Central memory CD8-positive, alpha-beta T cell (primary cell): ENCODE measurements at regions not wholly inside any gene's neighbourhood (a gene's known extent, or its start where the extent isn't known, plus 50 kb on each side); places are given as distances from the start of the nearest gene placed in this dataset.
"Not testable (repeated sequence)": the region's sequence is repeated elsewhere in the genome, so short reads cannot be mapped to it uniquely, and the experiment has no call there.

Experiments used
- ATAC-seq: fragments of 150-1000 bp; cut with Tn5 transposase; replicated peaks from 2 replicates; pipeline ENCODE4 v1.10.0; 2022; ENCODE audit warnings: mild to moderate bottlenecking, moderate FRiP score, moderate number of reproducible peaks; ENCODE audit not compliant: poor library complexity, severe bottlenecking; ENCODE audit errors: extremely low read depth
- DNase-seq, 2 donors: peaks; one replicate each; pipeline ENCODE4 v3.0.0; 2021; ENCODE audit warnings: low spot score in 2 of 2
- H3K27ac Mint-ChIP-seq: one replicate; pipeline ENCODE4 v1.8.0; 2022; ENCODE audit warnings: low read depth, mild to moderate bottlenecking, moderate library complexity, mixed read lengths
- H3K27me3 Mint-ChIP-seq: one replicate; pipeline ENCODE4 v1.8.0; 2022; ENCODE audit warnings: mixed read lengths
- H3K36me3 Mint-ChIP-seq: one replicate; pipeline ENCODE4 v1.8.0; 2022; ENCODE audit warnings: mild to moderate bottlenecking, moderate library complexity, mixed read lengths; ENCODE audit not compliant: insufficient read depth
- H3K4me1 Mint-ChIP-seq: one replicate; pipeline ENCODE4 v1.8.0; 2022; ENCODE audit warnings: mixed read lengths
- H3K4me3 Mint-ChIP-seq: one replicate; pipeline ENCODE4 v1.8.0; 2022; ENCODE audit warnings: mild to moderate bottlenecking, moderate library complexity, mixed read lengths
- H3K9me3 Mint-ChIP-seq: one replicate; pipeline ENCODE4 v1.8.0; 2022; ENCODE audit warnings: mixed read lengths

DNA sequence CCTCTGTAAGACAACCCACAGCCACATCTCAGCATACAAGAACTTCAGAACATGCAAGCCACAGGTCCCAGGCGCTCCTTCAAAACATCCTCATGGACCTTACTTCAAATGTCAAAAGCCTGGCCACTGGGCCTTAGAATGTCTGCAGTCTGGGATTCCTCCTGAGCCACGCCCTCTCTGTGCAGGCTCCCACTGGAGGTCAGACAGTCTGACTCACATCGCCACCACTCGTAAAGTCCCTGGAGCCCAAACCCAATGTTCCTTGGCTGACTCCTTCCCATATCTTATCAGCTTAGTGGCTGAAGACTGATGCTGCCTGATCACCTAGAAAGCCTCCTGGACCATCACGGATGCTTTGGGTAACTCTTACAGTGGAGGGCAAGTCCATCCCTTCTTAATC lies 591.3 kb upstream of the AMELY start:
- no peak for ATAC-seq
- H3K36me3 Mint-ChIP-seq, result no peaks in the 10 kb centered on the region

DNA sequence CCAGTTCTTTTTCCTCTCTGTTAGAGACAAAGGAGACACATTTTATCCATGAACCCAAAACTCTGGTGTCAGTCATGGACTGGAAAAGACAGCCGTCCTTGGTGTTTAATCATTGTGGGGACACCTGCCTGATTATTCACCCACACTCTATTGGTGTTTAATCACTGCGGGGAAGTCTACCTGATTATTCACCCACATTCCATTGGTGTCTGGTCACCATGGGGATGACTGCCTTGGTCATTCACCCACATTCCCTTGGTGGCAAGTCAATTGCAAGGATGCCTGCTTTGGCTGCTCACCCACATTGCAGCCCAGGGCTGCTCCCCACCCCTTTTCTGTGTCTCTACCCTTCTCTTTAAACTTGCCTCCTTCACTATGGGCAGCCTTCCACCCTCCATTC lies 589.7 kb upstream of the AMELY start:
- ATAC-seq, result no peak
- DNase-seq, result no peak
- peaks cover 18% of the 10 kb centered on the region for H3K9me3 Mint-ChIP-seq
- H3K27me3 Mint-ChIP-seq, result peaks cover 55% of the 10 kb centered on the region
- H3K4me3 Mint-ChIP-seq, result no peak overlapping the region
- H3K27ac Mint-ChIP-seq, result no peak overlapping the region
- no peaks in the 10 kb centered on the region for H3K36me3 Mint-ChIP-seq
- H3K4me1 Mint-ChIP-seq, result no peaks in the 10 kb centered on the region

More for the DNA sequence above, 591.3 kb upstream of the AMELY start:
- no peak overlapping the region for H3K4me3 Mint-ChIP-seq
- no peak overlapping the region for H3K27ac Mint-ChIP-seq
- peaks cover 18% of the 10 kb centered on the region for H3K9me3 Mint-ChIP-seq
- no peaks in the 10 kb centered on the region for H3K4me1 Mint-ChIP-seq
- peaks cover 41% of the 10 kb centered on the region for H3K27me3 Mint-ChIP-seq
- DNase-seq, result no peak

DNA sequence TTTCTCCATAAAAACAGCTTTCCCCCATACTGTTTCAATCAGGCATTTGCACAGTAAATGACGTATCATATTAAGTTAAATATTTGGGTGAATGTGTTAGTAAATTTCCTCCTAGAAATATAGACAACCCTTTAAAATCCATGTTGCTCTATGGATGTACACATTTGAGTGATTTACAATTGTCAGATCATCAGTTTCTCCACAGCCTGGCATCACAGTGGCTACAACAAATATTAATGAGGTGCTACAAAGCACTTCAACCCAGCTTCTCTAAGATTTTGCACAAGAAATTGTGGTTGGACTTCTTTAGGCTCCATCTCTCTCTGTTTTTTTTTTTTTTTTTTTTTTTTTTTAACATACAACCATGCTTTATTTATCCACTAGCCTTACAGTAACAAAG lies 584.4 kb upstream of the AMELY start:
- Mint-ChIP-seq H3K27ac (no peak overlapping the region), H3K4me3 (no peak overlapping the region), H3K27me3 (peaks cover 43% of the 10 kb centered on the region), H3K4me1 (no peaks in the 10 kb centered on the region), H3K9me3 (peaks cover 5% of the 10 kb centered on the region), H3K36me3 (no peaks in the 10 kb centered on the region)
- no peak for DNase-seq
- no peak for ATAC-seq

DNA sequence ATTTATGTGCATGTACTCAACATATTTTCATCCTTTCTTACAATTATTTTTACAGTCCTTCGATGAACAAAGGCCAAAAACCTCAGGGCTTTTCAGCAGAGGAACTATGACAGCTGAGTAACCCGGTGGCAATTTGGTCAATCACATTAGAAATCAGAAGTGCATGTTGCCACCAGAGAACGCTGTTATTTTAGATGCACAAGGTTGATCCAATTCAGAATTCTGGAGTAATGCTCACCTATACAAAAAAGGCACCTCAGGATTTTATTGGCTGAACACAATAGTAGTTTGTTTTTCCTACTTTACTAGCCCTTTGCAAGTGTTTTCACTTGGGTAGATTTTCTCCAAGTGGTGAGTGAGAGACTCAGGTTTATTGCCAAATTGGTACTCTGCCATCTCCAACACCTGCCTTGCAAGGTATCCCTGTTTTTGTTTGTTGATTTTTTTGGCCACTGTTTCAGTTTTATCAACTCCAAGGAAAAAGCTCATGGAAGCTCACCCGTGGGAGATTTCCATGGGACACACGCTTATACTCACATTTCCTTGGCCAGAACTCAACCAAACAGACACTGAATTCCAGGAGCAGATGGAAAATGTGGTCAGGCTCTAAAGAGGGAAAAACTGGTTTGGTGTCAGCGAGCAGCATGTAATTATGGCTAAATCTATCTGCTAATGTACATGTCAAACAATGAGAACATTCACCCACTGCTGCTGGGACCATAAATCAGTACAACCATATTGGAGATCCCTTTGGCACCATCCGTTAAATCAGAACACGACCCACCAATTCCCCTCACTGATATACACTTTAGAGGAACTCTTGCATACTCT lies 573.1 kb upstream of the AMELY start:
- H3K27me3 Mint-ChIP-seq, result peaks cover 36% of the 10 kb centered on the region
- not testable (repeated sequence) for H3K36me3 Mint-ChIP-seq, ATAC-seq, H3K9me3 Mint-ChIP-seq, DNase-seq, H3K4me3 Mint-ChIP-seq, H3K4me1 Mint-ChIP-seq, H3K27ac Mint-ChIP-seq

DNA sequence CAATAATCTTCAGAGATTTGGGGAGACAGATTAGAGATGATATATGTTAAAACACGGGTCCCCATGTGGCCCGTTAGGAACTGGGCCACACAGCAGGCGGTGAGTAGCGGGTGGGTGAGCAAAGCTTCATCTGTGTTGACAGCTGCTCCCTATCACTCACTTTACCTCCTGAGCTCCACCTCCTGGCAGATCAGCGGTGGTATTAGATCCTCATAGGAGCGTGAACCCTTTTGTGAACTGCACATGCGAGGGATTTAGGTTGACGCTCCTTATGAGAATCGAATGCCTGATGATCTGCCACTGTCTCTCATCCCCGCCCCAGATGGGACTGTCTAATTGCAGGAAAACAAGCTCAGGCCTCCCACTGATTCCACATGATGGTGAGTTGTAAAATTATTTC lies 560.4 kb upstream of the AMELY start:
- H3K4me1 Mint-ChIP-seq, result peaks cover 6% of the 10 kb centered on the region
- H3K9me3 Mint-ChIP-seq, result no peaks in the 10 kb centered on the region
- no peak overlapping the region for H3K27ac Mint-ChIP-seq
- DNase-seq (no peak), ATAC-seq (no peak)
- peaks cover 17% of the 10 kb centered on the region for H3K27me3 Mint-ChIP-seq
- no peak overlapping the region for H3K4me3 Mint-ChIP-seq
- peaks cover 3% of the 10 kb centered on the region for H3K36me3 Mint-ChIP-seq

DNA sequence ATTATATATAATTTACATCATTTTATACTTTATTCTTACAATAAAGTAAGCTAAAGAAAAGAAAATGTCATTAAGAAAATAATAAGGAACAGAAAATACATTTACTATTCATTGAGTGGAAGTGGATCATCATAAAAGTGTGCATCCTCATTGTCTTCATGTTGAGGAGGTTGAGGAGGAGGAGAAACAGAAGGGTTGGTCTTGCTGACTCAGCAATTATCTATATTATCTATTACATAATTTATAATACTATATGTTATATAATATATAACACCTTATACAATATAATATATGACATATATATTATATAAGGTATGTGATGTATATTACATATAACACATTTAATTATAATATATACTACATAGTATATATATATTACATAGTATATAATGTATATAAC lies 558.5 kb upstream of the AMELY start:
- H3K36me3 Mint-ChIP-seq, result peaks cover 2% of the 10 kb centered on the region
- no peak overlapping the region for H3K27ac Mint-ChIP-seq
- H3K9me3 Mint-ChIP-seq, result no peaks in the 10 kb centered on the region
- H3K4me3 Mint-ChIP-seq, result no peak overlapping the region
- ATAC-seq (no peak), DNase-seq (no peak)
- H3K4me1 Mint-ChIP-seq, result peaks cover 4% of the 10 kb centered on the region
- peaks cover 12% of the 10 kb centered on the region for H3K27me3 Mint-ChIP-seq

DNA sequence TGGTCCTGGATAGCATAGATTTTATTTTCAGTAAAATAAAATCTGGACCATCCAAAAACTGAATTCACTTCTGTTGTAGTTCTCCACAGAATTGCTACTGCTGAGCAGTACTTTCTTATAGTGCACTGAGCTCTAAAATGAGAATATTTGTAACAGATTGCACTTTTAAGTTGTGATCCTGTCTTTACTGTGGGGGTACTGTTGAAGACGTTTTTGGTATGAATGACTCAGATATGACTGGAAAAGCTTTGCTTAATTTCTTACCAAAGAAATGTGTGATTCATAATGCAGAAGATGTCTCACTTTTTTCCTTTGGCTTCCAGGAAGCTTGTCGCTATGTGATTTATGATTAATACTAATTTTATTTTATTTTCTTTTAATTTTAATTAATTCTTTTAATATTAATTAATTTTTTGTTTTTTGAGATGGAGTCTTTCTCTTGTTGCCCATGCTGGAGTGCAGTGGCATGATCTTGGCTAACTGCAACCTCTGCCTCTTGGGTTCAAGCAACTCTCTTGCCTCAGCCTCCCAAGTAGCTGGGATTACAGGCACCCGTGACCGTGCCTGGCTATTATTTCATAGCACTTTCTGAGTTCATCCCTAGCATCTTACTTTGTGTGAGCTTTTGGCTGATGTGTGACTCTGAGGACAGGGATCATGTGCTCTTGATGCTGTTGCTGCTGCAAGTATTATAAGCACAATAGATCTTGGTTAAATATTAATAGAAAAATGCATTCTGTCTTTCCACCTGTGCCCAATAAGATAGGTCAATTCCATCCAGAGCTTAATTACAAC lies 557.6 kb upstream of the AMELY start:
- DNase-seq (no peak), ATAC-seq (no peak)

DNA sequence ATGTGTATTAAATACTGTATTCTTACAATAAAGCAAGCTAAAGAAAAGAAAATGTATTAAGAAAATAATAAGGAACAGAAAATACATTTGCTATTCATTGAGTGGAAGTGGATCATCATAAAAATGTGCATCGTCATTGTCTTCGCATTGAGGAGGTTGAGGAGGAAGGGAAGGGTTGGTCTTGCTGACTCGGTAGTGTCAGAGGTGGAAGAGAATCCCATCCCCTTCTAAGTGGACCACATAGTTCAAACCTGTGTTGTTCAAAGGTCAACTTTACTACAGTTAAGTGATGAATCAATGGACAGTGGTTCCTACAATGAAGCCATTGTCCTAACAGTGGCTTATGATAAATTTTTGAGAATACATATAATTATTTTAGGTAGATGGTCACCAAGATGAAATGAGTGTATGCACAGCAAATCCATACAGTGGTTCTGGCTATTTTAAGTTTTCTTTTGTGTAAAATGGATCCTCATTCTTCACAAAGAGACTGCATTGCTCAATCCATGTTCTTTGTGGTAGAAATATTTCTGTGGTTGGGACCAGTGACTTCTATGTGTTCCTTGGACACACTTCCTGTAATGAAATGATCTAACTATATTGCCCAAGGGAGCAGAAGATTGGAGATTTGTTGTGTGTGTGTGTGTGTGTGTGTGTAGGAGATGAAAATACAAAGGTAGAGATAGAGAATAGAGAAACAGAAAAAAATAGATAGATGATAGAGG lies 556.4 kb upstream of the AMELY start:
- peaks cover 12% of the 10 kb centered on the region for H3K27me3 Mint-ChIP-seq
- no peaks in the 10 kb centered on the region for H3K36me3 Mint-ChIP-seq
- no peak overlapping the region for H3K27ac Mint-ChIP-seq
- H3K9me3 Mint-ChIP-seq, result no peaks in the 10 kb centered on the region
- DNase-seq (no peak), ATAC-seq (no peak)
- H3K4me3 Mint-ChIP-seq, result no peak overlapping the region
- no peaks in the 10 kb centered on the region for H3K4me1 Mint-ChIP-seq

More for the DNA sequence above, 557.6 kb upstream of the AMELY start:
- Mint-ChIP-seq H3K4me1 (no peaks in the 10 kb centered on the region), H3K27ac (no peak overlapping the region), H3K4me3 (no peak overlapping the region), H3K9me3 (no peaks in the 10 kb centered on the region), H3K27me3 (peaks cover 12% of the 10 kb centered on the region), H3K36me3 (no peaks in the 10 kb centered on the region)

DNA sequence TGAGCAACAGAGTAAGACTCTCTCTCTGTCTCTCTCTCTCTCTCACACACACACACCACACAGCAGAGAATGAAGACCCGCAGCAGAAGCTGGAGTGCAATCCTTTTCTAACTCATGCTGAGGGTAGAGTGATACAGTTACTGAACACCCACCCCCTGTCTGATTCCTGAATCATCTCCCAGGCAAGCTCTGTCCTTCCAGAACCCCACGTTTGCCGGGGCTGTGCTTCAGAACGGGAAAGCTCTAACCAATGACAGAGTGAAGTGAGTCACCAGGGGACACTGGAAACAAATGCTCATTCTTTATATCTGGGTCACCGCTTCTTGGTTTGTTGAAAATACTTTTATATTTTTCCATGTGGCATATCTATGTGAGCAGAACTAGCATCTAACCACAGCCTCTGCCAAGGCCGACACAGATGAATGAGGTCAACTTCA lies 553.7 kb upstream of the AMELY start:
- Mint-ChIP-seq H3K4me3 (no peak overlapping the region), H3K27ac (no peak overlapping the region), H3K4me1 (no peaks in the 10 kb centered on the region), H3K36me3 (no peaks in the 10 kb centered on the region), H3K9me3 (peaks cover 6% of the 10 kb centered on the region), H3K27me3 (peaks cover 29% of the 10 kb centered on the region)
- ATAC-seq, result no peak
- DNase-seq, result no peak

DNA sequence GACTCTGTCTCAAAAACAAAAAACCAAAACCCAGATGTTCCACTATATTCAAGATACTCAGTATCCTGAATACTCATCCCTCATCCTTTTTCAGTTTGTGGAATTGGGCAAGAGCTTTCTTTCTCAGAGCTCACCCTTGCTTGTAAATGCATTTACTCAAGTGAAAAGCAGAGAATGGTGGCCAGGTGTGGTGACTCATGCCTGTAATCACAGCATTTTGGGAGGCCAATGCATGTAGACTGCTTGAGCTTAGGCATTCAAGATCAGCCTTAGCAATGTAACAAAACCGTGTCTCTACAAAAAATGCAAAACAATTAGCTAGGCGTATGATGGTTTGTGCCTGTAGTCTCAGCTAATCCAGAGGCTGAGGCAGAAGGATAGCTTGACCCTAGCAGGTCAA lies 553.2 kb upstream of the AMELY start:
- Mint-ChIP-seq H3K4me1 (no peaks in the 10 kb centered on the region), H3K27ac (no peak overlapping the region), H3K4me3 (no peak overlapping the region), H3K9me3 (peaks cover 9% of the 10 kb centered on the region), H3K36me3 (no peaks in the 10 kb centered on the region), H3K27me3 (peaks cover 33% of the 10 kb centered on the region)
- DNase-seq, result no peak
- ATAC-seq, result no peak

DNA sequence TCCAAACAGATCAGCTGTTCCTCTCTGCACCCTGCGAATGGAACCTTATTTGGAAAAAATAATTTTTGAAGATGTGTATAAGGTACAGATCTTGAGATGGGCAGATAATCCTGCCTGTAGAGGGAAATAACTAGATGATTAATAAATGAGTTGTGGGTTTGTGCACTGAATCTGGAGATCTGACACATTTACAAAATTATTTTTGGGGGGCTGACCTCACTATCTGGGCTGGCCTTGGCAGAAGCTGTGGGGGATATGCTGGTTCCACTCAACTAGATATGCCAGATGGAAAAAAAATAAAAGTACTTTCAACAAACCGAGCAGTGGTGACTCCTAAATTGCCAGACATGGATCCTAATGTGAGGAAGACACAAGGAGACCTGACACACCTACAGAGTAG lies 552.2 kb upstream of the AMELY start:
- no peak overlapping the region for H3K27ac Mint-ChIP-seq
- DNase-seq (no peak), ATAC-seq (no peak)
- peaks cover 43% of the 10 kb centered on the region for H3K27me3 Mint-ChIP-seq
- no peaks in the 10 kb centered on the region for H3K36me3 Mint-ChIP-seq
- no peaks in the 10 kb centered on the region for H3K4me1 Mint-ChIP-seq
- H3K9me3 Mint-ChIP-seq, result peaks cover 12% of the 10 kb centered on the region
- no peak overlapping the region for H3K4me3 Mint-ChIP-seq

DNA sequence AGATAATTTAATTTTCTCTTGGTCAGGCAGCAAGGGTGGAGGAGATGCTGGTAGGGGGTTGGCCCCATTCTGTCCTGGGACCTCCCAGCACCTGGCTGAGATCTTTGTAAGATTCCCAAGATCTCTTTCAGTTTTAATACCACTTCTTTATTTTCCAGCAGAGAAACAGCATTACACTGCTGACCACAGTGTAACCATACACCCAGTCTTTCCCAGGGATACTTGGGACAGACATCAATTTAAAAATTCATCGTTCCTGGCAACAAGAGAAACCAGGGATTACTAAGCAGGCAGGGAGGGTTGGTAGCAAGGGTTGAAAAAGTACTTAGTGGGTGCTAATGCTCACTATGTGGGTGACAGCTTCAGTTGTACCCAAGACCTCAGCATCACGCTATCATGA lies 551.6 kb upstream of the AMELY start:
- H3K27ac Mint-ChIP-seq, result no peak overlapping the region
- no peaks in the 10 kb centered on the region for H3K4me1 Mint-ChIP-seq
- DNase-seq (no peak), ATAC-seq (no peak)
- no peak overlapping the region for H3K4me3 Mint-ChIP-seq
- no peaks in the 10 kb centered on the region for H3K36me3 Mint-ChIP-seq
- H3K27me3 Mint-ChIP-seq, result peaks cover 46% of the 10 kb centered on the region
- peaks cover 12% of the 10 kb centered on the region for H3K9me3 Mint-ChIP-seq
